ENCODE measurements at regions not wholly inside any gene's neighbourhood (a gene's known extent, or its start where the extent isn't known, plus 50 kb on each side); places are given as distances from the start of the nearest gene placed in this dataset.

DNA sequence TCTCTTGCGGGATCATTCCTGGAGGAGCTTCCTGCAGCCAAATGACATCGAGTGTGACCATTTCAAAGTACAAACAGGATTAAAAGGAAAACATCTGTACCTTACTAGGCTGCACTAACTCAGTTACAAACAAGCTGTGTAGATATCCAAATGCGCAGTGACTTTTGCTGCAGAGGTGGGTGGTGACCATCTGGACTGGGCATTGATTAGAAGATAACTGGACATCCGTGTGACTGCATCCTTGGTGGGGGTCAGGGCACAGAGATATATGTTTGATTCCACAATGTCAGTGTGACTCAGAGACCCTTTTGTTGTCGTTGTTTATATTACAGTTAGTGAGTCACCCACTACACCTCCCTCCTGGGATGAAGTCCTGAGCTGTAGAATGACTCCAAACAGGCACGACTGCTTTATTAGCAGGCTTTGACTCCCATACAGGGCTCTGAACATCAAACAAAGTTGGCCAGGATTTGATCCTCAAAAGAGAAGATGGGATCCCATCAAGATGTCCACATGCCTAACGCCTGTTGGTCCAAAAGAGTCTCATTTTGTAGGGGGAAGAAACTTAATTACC, 56.7 kb upstream of the SDK1 start:
- TF ChIP-seq, protein P1, sequence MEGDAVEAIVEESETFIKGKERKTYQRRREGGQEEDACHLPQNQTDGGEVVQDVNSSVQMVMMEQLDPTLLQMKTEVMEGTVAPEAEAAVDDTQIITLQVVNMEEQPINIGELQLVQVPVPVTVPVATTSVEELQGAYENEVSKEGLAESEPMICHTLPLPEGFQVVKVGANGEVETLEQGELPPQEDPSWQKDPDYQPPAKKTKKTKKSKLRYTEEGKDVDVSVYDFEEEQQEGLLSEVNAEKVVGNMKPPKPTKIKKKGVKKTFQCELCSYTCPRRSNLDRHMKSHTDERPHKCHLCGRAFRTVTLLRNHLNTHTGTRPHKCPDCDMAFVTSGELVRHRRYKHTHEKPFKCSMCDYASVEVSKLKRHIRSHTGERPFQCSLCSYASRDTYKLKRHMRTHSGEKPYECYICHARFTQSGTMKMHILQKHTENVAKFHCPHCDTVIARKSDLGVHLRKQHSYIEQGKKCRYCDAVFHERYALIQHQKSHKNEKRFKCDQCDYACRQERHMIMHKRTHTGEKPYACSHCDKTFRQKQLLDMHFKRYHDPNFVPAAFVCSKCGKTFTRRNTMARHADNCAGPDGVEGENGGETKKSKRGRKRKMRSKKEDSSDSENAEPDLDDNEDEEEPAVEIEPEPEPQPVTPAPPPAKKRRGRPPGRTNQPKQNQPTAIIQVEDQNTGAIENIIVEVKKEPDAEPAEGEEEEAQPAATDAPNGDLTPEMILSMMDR (IDR thresholded peaks at IDR 0.05; ENCODE audit: low read depth, low read length), result no peak
- TF ChIP-seq EZH2phosphoT487 (IDR thresholded peaks at IDR 0.05; ENCODE audit: low read depth), result no peak
